ENCODE measurements at regions not wholly inside any gene's neighbourhood (a gene's known extent, or its start where the extent isn't known, plus 50 kb on each side); places are given as distances from the start of the nearest gene placed in this dataset.

GRCh38 chr5:113755516-113755915, 242.0 kb downstream of the YTHDC2 start:
- no peaks in the 10 kb centered on the region for H3K4me1 ChIP-seq (ENCODE audit: low read length)
- H3K4me3 ChIP-seq (ENCODE audit: low read length), result no peak overlapping the region
- no peak overlapping the region for H2AFZ ChIP-seq (ENCODE audit: low read depth, low read length)
- H3K9ac ChIP-seq (ENCODE audit: low read length), result no peak overlapping the region
- no peaks in the 10 kb centered on the region for H3K9me3 ChIP-seq (ENCODE audit: insufficient read depth, low read length)
- H3K4me2 ChIP-seq (ENCODE audit: low read length), result no peak overlapping the region
- H4K20me1 ChIP-seq (ENCODE audit: insufficient read depth, low read length), result no peaks in the 10 kb centered on the region
- no peak for TF ChIP-seq CTCF (IDR thresholded peaks at IDR 0.05; ENCODE audit: low read depth, low read length)
- TF ChIP-seq EZH2phosphoT487 (IDR thresholded peaks at IDR 0.05; ENCODE audit: low read depth), result no peak
- H3K27ac ChIP-seq (ENCODE audit: low read length), result no peak overlapping the region
- H3K79me2 ChIP-seq (ENCODE audit: low read length), result no peaks in the 10 kb centered on the region
- H3K27me3 ChIP-seq (ENCODE audit: low read depth, low read length), result no peaks in the 10 kb centered on the region
- no peaks in the 10 kb centered on the region for H3K36me3 ChIP-seq (replicated peaks; ENCODE audit: low read depth, low read length)

- no peak overlapping the region for H3K9ac ChIP-seq (ENCODE audit: low read length)
- TF ChIP-seq EZH2phosphoT487 (IDR thresholded peaks at IDR 0.05; ENCODE audit: low read depth), result no peak
- no peak for TF ChIP-seq CTCF (IDR thresholded peaks at IDR 0.05; ENCODE audit: low read depth, low read length)
- H2AFZ ChIP-seq (ENCODE audit: low read depth, low read length), result no peak overlapping the region
- no peak overlapping the region for H3K4me3 ChIP-seq (ENCODE audit: low read length)
- H3K9me3 ChIP-seq (ENCODE audit: insufficient read depth, low read length), result no peaks in the 10 kb centered on the region
- no peaks in the 10 kb centered on the region for H3K4me1 ChIP-seq (ENCODE audit: low read length)
- H3K36me3 ChIP-seq (replicated peaks; ENCODE audit: low read depth, low read length), result no peaks in the 10 kb centered on the region
- no peak overlapping the region for H3K4me2 ChIP-seq (ENCODE audit: low read length)
- H3K79me2 ChIP-seq (ENCODE audit: low read length), result no peaks in the 10 kb centered on the region
- no peak overlapping the region for H3K27ac ChIP-seq (ENCODE audit: low read length)
- no peaks in the 10 kb centered on the region for H4K20me1 ChIP-seq (ENCODE audit: insufficient read depth, low read length)
- no peaks in the 10 kb centered on the region for H3K27me3 ChIP-seq (ENCODE audit: low read depth, low read length)
Observed at GRCh38 chr5:113757508-113757907, 244.0 kb downstream of the YTHDC2 start.

GRCh38 chr5:113759505-113759904, 246.0 kb downstream of the YTHDC2 start:
- H3K4me3 ChIP-seq (ENCODE audit: low read length), result no peak overlapping the region
- no peak overlapping the region for H3K4me2 ChIP-seq (ENCODE audit: low read length)
- no peaks in the 10 kb centered on the region for H3K4me1 ChIP-seq (ENCODE audit: low read length)
- H3K9me3 ChIP-seq (ENCODE audit: insufficient read depth, low read length), result no peaks in the 10 kb centered on the region
- no peaks in the 10 kb centered on the region for H3K27me3 ChIP-seq (ENCODE audit: low read depth, low read length)
- no peak overlapping the region for H2AFZ ChIP-seq (ENCODE audit: low read depth, low read length)
- no peaks in the 10 kb centered on the region for H3K79me2 ChIP-seq (ENCODE audit: low read length)
- no peak overlapping the region for H3K27ac ChIP-seq (ENCODE audit: low read length)
- TF ChIP-seq EZH2phosphoT487 (IDR thresholded peaks at IDR 0.05; ENCODE audit: low read depth), result no peak
- no peak for TF ChIP-seq CTCF (IDR thresholded peaks at IDR 0.05; ENCODE audit: low read depth, low read length)
- H3K9ac ChIP-seq (ENCODE audit: low read length), result no peak overlapping the region
- H3K36me3 ChIP-seq (replicated peaks; ENCODE audit: low read depth, low read length), result no peaks in the 10 kb centered on the region
- H4K20me1 ChIP-seq (ENCODE audit: insufficient read depth, low read length), result no peaks in the 10 kb centered on the region

GRCh38 chr5:113760486-113760885, 247.0 kb downstream of the YTHDC2 start:
- H3K27me3 ChIP-seq (ENCODE audit: low read depth, low read length), result no peaks in the 10 kb centered on the region
- no peak overlapping the region for H3K4me3 ChIP-seq (ENCODE audit: low read length)

More at GRCh38 chr5:113760486-113760885, 247.0 kb downstream of the YTHDC2 start:
- H3K79me2 ChIP-seq (ENCODE audit: low read length), result no peaks in the 10 kb centered on the region
- H4K20me1 ChIP-seq (ENCODE audit: insufficient read depth, low read length), result no peaks in the 10 kb centered on the region
- H3K9me3 ChIP-seq (ENCODE audit: insufficient read depth, low read length), result no peaks in the 10 kb centered on the region
- TF ChIP-seq CTCF (IDR thresholded peaks at IDR 0.05; ENCODE audit: low read depth, low read length), result no peak
- no peak for TF ChIP-seq EZH2phosphoT487 (IDR thresholded peaks at IDR 0.05; ENCODE audit: low read depth)
- no peaks in the 10 kb centered on the region for H3K36me3 ChIP-seq (replicated peaks; ENCODE audit: low read depth, low read length)
- H3K27ac ChIP-seq (ENCODE audit: low read length), result no peak overlapping the region
- H3K9ac ChIP-seq (ENCODE audit: low read length), result no peak overlapping the region
- no peak overlapping the region for H3K4me2 ChIP-seq (ENCODE audit: low read length)
- no peak overlapping the region for H2AFZ ChIP-seq (ENCODE audit: low read depth, low read length)
- H3K4me1 ChIP-seq (ENCODE audit: low read length), result no peaks in the 10 kb centered on the region
